Trophoblast cell (in vitro differentiated cells and primary cell): ENCODE measurements at regions not wholly inside any gene's neighbourhood (a gene's known extent, or its start where the extent isn't known, plus 50 kb on each side); places are given as distances from the start of the nearest gene placed in this dataset.

Experiments used
- DNase-seq, 2 donors: peaks; one replicate each; pipeline ENCODE4 v3.0.0-alpha.2; 2016
- H2AFZ ChIP-seq: 2 replicates; pipeline ENCODE4 v1.6.1; 2013; ENCODE audit warnings: low read length, moderate library complexity, mild to moderate bottlenecking; ENCODE audit not compliant: insufficient read depth, poor library complexity
- H2AK5ac ChIP-seq: 2 replicates; pipeline ENCODE4 v1.6.1; 2013; ENCODE audit warnings: mild to moderate bottlenecking, low read length
- H2BK120ac ChIP-seq: 2 replicates; pipeline ENCODE4 v1.6.1; 2013; ENCODE audit warnings: low read length, mild to moderate bottlenecking, moderate library complexity; ENCODE audit not compliant: insufficient read depth, poor library complexity
- H2BK12ac ChIP-seq: 2 replicates; pipeline ENCODE4 v1.6.1; 2013; ENCODE audit warnings: mild to moderate bottlenecking, low read length, moderate library complexity
- H2BK5ac ChIP-seq: 2 replicates; pipeline ENCODE4 v1.6.1; 2013; ENCODE audit warnings: low read length, low read depth, moderate library complexity, mild to moderate bottlenecking; ENCODE audit not compliant: poor library complexity
- H3K14ac ChIP-seq: 2 replicates; pipeline ENCODE4 v1.6.1; 2013; ENCODE audit warnings: mild to moderate bottlenecking, low read length
- H3K18ac ChIP-seq: 2 replicates; pipeline ENCODE4 v1.6.1; 2013; ENCODE audit warnings: mild to moderate bottlenecking, low read length
- H3K23ac ChIP-seq: 2 replicates; pipeline ENCODE4 v1.6.1; 2013; ENCODE audit warnings: low read length
- H3K27ac ChIP-seq: 2 replicates; pipeline ENCODE4 v1.5.1; 2013; ENCODE audit warnings: low read depth, mild to moderate bottlenecking, inconsistent platforms, low read length, moderate library complexity
- H3K27me3 ChIP-seq: 2 replicates; pipeline ENCODE4 v1.6.1; 2013; ENCODE audit warnings: inconsistent platforms, mild to moderate bottlenecking, low read length, moderate library complexity; ENCODE audit not compliant: insufficient read depth
- H3K36me3 ChIP-seq, 2 experiments: 1 replicate in 1 of 2; 2 replicates in 1 of 2; pipeline ENCODE4 v1.6.1; 2013; ENCODE audit warnings: low read length in 2 of 2, mild to moderate bottlenecking in 2 of 2, moderate library complexity in 1 of 2; ENCODE audit not compliant: insufficient read depth in 2 of 2, control insufficient read depth in 1 of 2
- H3K4ac ChIP-seq: 2 replicates; pipeline ENCODE4 v1.6.1; 2013; ENCODE audit warnings: low read depth, mild to moderate bottlenecking, low read length, moderate library complexity
- H3K4me1 ChIP-seq, 2 experiments: 1 replicate in 1 of 2; 2 replicates in 1 of 2; pipeline ENCODE4 v1.6.1; 2013; ENCODE audit warnings: low read length in 2 of 2, mild to moderate bottlenecking in 2 of 2, moderate library complexity in 1 of 2; ENCODE audit not compliant: insufficient read depth in 2 of 2, control insufficient read depth in 1 of 2
- H3K4me2 ChIP-seq: 2 replicates; pipeline ENCODE4 v1.6.1; 2013; ENCODE audit warnings: inconsistent platforms, mild to moderate bottlenecking, low read length, moderate library complexity
- H3K4me3 ChIP-seq: 2 replicates; pipeline ENCODE4 v1.5.1; 2013; ENCODE audit warnings: mild to moderate bottlenecking, low read depth, low read length, inconsistent platforms
- H3K79me1 ChIP-seq: one replicate; pipeline ENCODE4 v1.6.1; 2013; ENCODE audit warnings: low read length
- H3K79me2 ChIP-seq: 2 replicates; pipeline ENCODE4 v1.6.1; 2013; ENCODE audit warnings: low read length, mild to moderate bottlenecking; ENCODE audit not compliant: control insufficient read depth, insufficient read depth, poor library complexity
- H3K9ac ChIP-seq: 2 replicates; pipeline ENCODE4 v1.6.1; 2013; ENCODE audit warnings: mild to moderate bottlenecking, low read length
- H3K9me3 ChIP-seq: 2 replicates; pipeline ENCODE4 v1.6.1; 2013; ENCODE audit warnings: low read depth, mild to moderate bottlenecking, control low read depth, inconsistent platforms, low read length; ENCODE audit not compliant: insufficient read depth
- H4K12ac ChIP-seq: 2 replicates; pipeline ENCODE4 v1.6.1; 2013; ENCODE audit warnings: low read depth, mild to moderate bottlenecking, low read length, moderate library complexity
- H4K8ac ChIP-seq: 2 replicates; pipeline ENCODE4 v1.6.1; 2013; ENCODE audit warnings: low read depth, mild to moderate bottlenecking, low read length, moderate library complexity
- H4K91ac ChIP-seq: one replicate; pipeline ENCODE4 v1.6.1; 2013; ENCODE audit warnings: low read depth, mild to moderate bottlenecking, low read length, moderate library complexity
- WGBS: extraction: QIAGEN DNeasy Blood & Tissue Kit; methylation state at CpG from one replicate; pipeline ENCODE4 v1.1.7; 2013; ENCODE audit warnings: missing lambda C conversion rate; ENCODE audit not compliant: insufficient read length, insufficient coverage; ENCODE audit errors: extremely low coverage; 5-methylcytosine and 5-hydroxymethylcytosine counted together

DNA sequence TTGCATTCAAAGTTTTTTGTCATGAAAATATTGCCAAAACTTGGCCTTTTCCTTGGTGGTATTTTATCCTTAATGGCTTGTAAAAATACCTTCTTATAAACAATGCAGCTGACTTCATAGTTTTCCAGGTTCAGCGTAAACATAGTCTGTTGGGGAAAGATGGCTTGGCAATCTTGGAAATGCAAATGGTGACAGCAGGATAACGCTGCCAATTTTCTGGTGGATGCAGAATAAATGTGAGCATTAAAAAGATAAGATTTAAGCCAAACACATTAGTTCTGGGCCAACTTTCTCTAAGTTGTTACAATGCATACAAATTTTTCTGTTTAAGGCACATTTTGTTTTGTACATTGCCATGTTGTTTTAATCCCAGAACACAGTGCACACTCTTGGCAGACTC, 147.0 kb upstream of the POU1F1 start:
- H3K4me1 ChIP-seq: no peaks in the 10 kb centered on the region
- H2BK120ac ChIP-seq: no peak overlapping the region
- H3K9me3 ChIP-seq: no peaks in the 10 kb centered on the region
- H3K4ac ChIP-seq: no peak overlapping the region
- H3K27ac ChIP-seq: no peak overlapping the region
- H4K8ac ChIP-seq: no peak overlapping the region
- no peak overlapping the region for H4K91ac ChIP-seq
- no peak overlapping the region for H3K9ac ChIP-seq
- no peaks in the 10 kb centered on the region for H3K27me3 ChIP-seq
- H3K18ac ChIP-seq: no peak overlapping the region
- H3K79me2 ChIP-seq: no peaks in the 10 kb centered on the region
- H3K4me2 ChIP-seq: no peak overlapping the region
- H2BK5ac ChIP-seq: no peak overlapping the region
- H4K12ac ChIP-seq: no peak overlapping the region
- no peak overlapping the region for H3K14ac ChIP-seq
- H3K79me1 ChIP-seq: no peaks in the 10 kb centered on the region
- no peak overlapping the region for H2AFZ ChIP-seq
- no peak overlapping the region for H2BK12ac ChIP-seq
- DNase-seq: no peak
- H3K36me3 ChIP-seq: no peaks in the 10 kb centered on the region
- no CpG with 5 or more reads among the region's 2 CpGs for WGBS
- no peak overlapping the region for H3K4me3 ChIP-seq
- H3K23ac ChIP-seq: no peak overlapping the region
- no peak overlapping the region for H2AK5ac ChIP-seq

DNA sequence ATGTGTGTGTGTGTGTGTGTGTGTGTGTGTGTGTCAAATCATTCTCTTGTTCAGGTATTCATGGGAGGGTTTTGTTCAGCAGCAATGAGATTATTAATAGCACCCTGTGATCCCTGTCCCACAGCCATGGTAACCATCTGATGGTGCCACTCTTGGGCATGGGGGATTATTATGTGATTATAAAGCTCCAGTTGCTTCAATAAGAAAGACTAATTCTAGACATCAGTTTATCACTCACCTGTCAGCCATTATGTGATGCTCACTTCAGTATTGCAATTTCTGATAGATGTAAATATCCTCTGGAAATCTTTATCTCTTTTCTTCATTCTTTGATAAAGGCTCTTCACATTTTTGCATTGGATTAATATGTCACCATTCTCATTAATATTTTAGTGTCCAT, 145.9 kb upstream of the POU1F1 start:
- H2AK5ac ChIP-seq: no peak overlapping the region
- H2BK12ac ChIP-seq: no peak overlapping the region
- H3K79me2 ChIP-seq: no peaks in the 10 kb centered on the region
- H3K36me3 ChIP-seq: no peaks in the 10 kb centered on the region
- no peak overlapping the region for H4K91ac ChIP-seq
- no peak overlapping the region for H2BK120ac ChIP-seq
- no peak overlapping the region for H3K14ac ChIP-seq
- no peaks in the 10 kb centered on the region for H3K79me1 ChIP-seq
- H3K27me3 ChIP-seq: no peaks in the 10 kb centered on the region
- H3K23ac ChIP-seq: no peak overlapping the region
- H2BK5ac ChIP-seq: no peak overlapping the region
- no peak overlapping the region for H3K27ac ChIP-seq
- H3K18ac ChIP-seq: no peak overlapping the region
- no peaks in the 10 kb centered on the region for H3K4me1 ChIP-seq
- no peak overlapping the region for H2AFZ ChIP-seq
- DNase-seq: no peak
- no peak overlapping the region for H3K4me2 ChIP-seq
- no peak overlapping the region for H3K9ac ChIP-seq
- no peaks in the 10 kb centered on the region for H3K9me3 ChIP-seq
- H3K4ac ChIP-seq: no peak overlapping the region
- no peak overlapping the region for H4K12ac ChIP-seq
- no peak overlapping the region for H3K4me3 ChIP-seq
- H4K8ac ChIP-seq: no peak overlapping the region

DNA sequence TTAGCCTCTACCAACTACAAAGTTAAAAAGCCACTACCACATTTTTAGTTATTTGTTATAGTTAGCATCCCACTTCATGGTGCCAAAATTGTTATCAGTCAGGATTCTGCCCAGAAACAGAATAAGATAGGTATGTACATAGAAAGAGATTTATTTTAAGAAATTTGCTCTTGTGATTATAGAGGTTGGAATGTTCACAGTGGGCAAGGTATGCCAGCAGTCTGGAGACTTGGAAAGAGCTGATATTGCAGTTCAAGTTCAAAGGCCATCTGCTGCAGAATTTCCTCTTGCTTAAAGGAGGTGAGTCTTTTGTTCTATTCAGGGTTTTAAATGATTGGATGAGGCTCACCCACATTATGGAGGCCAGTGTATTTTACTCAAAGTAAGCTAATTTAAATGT, 143.8 kb upstream of the POU1F1 start:
- no peak overlapping the region for H2AFZ ChIP-seq
- no peak overlapping the region for H3K4me2 ChIP-seq
- H3K4ac ChIP-seq: no peak overlapping the region
- H4K91ac ChIP-seq: no peak overlapping the region
- H4K8ac ChIP-seq: no peak overlapping the region
- H3K27ac ChIP-seq: no peak overlapping the region
- no peak overlapping the region for H3K23ac ChIP-seq
- H3K79me1 ChIP-seq: no peaks in the 10 kb centered on the region
- no peaks in the 10 kb centered on the region for H3K4me1 ChIP-seq
- H3K9ac ChIP-seq: no peak overlapping the region
- no peak for DNase-seq
- H3K14ac ChIP-seq: no peak overlapping the region
- no peak overlapping the region for H2AK5ac ChIP-seq
- H2BK12ac ChIP-seq: no peak overlapping the region
- no peak overlapping the region for H3K4me3 ChIP-seq
- H3K18ac ChIP-seq: no peak overlapping the region
- no peaks in the 10 kb centered on the region for H3K27me3 ChIP-seq
- no peak overlapping the region for H4K12ac ChIP-seq
- H2BK120ac ChIP-seq: no peak overlapping the region
- H3K79me2 ChIP-seq: no peaks in the 10 kb centered on the region
- H3K9me3 ChIP-seq: no peaks in the 10 kb centered on the region
- no peaks in the 10 kb centered on the region for H3K36me3 ChIP-seq
- H2BK5ac ChIP-seq: no peak overlapping the region

DNA sequence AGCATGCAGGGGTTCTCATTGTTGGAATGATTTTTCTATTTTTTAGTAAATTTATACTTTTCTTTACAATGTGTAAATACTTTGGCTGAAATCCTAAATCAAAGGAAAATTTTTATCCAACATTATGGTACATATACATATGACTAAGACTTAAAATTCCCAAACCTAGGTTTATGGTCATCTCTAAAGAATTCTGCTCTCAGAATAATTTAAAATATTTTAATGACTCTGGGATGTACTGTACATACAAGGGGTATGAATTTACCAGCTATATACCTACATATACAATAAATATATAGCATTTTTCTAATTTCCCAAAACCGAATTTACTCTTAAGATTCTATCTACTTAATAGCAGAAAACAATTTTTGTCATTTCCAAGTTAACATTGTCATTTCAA, 137.9 kb upstream of the POU1F1 start:
- H2BK5ac ChIP-seq: no peak overlapping the region
- H3K79me1 ChIP-seq: no peaks in the 10 kb centered on the region
- H3K27ac ChIP-seq: no peak overlapping the region
- H2BK12ac ChIP-seq: no peak overlapping the region
- no peak overlapping the region for H3K9ac ChIP-seq
- H3K36me3 ChIP-seq: no peaks in the 10 kb centered on the region
- no peak overlapping the region for H3K18ac ChIP-seq
- no peak overlapping the region for H2AK5ac ChIP-seq
- H2BK120ac ChIP-seq: no peak overlapping the region
- H3K4ac ChIP-seq: no peak overlapping the region
- H3K4me2 ChIP-seq: no peak overlapping the region
- H2AFZ ChIP-seq: no peak overlapping the region
- no peak overlapping the region for H3K4me3 ChIP-seq
- no peak overlapping the region for H3K23ac ChIP-seq
- H3K79me2 ChIP-seq: no peaks in the 10 kb centered on the region
- no peaks in the 10 kb centered on the region for H3K4me1 ChIP-seq
- no peaks in the 10 kb centered on the region for H3K9me3 ChIP-seq
- peak in 1 of 2 donors; percentile 53 for DNase-seq
- H4K12ac ChIP-seq: no peak overlapping the region
- no peaks in the 10 kb centered on the region for H3K27me3 ChIP-seq
- H4K91ac ChIP-seq: no peak overlapping the region
- no peak overlapping the region for H4K8ac ChIP-seq
- no CpG with 5 or more reads among the region's 1 CpG for WGBS
- no peak overlapping the region for H3K14ac ChIP-seq

DNA sequence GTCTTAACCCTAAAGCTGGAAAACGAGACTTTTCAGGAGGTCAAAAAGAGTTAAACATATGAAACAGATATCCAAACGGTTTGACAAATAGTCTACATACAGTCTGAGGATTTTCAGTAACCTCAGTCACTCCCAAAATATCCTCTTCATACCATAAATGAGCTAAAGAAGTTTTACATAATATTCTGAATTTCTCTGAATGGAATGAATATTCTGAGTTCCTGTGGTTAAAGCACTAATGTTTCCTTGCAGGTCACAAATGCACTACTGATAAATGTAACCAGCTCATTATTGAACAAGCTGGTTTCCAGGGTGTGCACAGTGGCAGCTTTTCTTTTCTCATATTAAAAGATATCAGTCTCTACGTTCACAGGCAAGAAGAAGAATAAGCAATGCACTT, 137.4 kb upstream of the POU1F1 start:
- Histone ChIP-seq H3K27ac (no peak overlapping the region), H3K4me2 (no peak overlapping the region)
- no CpG with 5 or more reads among the region's 3 CpGs for WGBS

More for the DNA sequence above, 137.4 kb upstream of the POU1F1 start:
- Histone ChIP-seq H3K4me1 (no peaks in the 10 kb centered on the region), H3K14ac (no peak overlapping the region), H2BK12ac (no peak overlapping the region), H2BK5ac (no peak overlapping the region), H3K23ac (no peak overlapping the region), H3K36me3 (no peaks in the 10 kb centered on the region), H4K8ac (no peak overlapping the region), H3K79me2 (no peaks in the 10 kb centered on the region), H4K12ac (no peak overlapping the region), H3K9ac (no peak overlapping the region), H3K4ac (no peak overlapping the region), H3K79me1 (no peaks in the 10 kb centered on the region), H3K9me3 (no peaks in the 10 kb centered on the region), H3K18ac (no peak overlapping the region), H3K27me3 (no peaks in the 10 kb centered on the region), H3K4me3 (no peak overlapping the region), H2AK5ac (no peak overlapping the region), H4K91ac (no peak overlapping the region), H2AFZ (no peak overlapping the region), H2BK120ac (no peak overlapping the region)
- DNase-seq: peak; percentile 14 to 70
